GM20431 (cell line): ENCODE measurements at regions not wholly inside any gene's neighbourhood (a gene's known extent, or its start where the extent isn't known, plus 50 kb on each side); places are given as distances from the start of the nearest gene placed in this dataset.

Experiments used
- in situ Hi-C: fragments of 300-500 bp; cut with MseI, MboI; formaldehyde crosslinking; loops from one replicate; pipeline ENCODE4 v1.15.0; 2020; ENCODE audit warnings: low sequenced_read_pairs; ENCODE audit not compliant: unreplicated experiment

DNA sequence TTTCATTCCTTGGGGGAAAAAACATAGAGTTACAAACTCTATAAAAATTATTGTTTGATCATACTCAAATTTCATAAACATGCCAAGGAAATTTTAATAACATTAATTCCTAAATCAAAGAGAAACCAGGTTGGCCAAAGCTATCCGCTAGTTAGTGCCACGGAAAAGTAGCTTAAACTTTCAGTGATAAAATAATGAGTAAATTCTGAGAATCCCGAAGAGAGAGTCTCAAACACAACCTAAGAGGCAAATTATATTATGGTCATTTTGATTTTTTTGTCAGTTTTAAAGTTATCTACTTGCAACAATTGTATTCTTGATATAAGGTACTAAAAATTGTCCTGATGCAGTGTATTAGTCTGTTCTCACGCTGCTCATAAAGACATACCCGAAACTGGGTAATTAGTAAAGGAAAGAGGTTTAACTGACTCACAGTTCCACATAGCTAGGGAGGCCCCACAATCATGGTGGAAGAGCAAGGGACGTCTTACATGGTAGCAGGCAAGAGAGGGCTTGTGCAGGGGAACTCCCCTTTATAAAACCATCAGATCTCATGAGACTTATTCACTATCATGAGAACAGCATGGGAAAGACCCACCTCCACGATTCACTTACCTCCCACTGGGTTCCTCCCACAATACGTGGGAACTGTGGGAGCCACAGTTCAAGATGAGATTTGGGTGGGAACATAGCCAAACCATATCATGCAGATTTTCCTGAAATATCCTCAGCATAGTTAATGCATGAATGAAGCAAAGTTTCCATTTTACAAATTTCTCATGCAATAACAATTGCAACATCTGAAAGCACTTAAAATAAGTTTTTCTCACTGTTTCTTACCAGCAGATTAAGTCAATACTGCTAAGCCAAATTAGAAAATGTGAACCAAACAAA, 205.9 kb upstream of the STK17B start:
- in situ Hi-C loops, result no loop called here

DNA sequence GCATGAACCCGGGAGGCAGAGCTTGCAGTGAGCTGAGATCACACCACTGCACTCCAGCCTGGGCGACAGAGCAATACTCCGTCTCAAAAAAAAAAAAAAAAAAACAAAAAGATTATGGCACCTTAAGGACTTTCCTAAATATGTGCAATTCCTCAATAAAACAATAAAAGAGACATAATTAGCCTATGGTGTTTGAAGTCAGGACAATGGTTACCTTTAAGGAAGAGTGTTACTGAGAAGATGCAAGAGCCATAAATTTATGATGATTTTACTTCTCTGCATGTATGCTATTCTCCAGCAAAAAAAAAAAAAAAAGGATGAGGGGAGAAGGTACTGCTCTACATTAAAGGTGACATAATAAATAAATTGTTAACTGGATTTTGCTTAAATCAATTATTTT, 208.2 kb upstream of the STK17B start:
- in situ Hi-C loops, result no loop called here

DNA sequence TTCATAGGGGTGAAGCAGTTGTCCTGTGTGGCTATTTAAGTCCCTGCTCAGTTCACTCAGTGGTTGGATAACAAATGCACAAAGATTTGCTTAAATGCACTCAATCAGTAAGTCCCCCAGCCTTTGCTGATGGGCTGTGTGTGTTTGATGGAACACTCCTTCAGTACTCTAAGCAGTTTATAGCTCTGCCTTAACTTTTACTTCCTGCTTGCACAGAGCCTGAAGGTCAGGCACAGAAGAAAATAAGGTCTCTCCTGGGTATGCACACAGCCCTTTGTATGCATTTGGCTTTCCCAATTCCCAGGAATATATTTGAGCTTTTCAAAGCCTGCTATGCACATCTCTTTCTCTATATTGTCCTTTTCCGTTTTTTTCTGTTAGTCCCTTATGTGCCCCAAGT, 208.7 kb upstream of the STK17B start:
- in situ Hi-C loops, result no loop called here

DNA sequence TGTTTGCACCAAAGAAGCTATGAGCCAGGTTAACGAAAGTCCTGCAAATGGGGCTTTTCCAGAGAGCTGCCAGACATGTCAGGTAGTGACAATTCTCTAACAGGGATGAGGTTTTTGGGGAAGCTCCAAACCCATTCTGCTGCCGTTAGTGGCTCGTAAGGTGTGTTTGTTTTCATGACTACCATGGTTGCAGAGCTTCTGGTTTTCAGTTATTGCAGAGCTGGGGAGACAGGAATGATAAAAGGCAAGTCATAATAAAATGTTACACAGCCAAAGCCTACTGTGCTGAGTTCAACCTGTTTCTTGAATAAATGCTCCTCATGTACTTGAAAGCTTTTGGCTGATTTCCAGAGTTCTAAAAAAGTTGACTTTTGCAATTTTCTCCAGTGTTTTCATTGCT, 209.2 kb upstream of the STK17B start:
- in situ Hi-C loops, result no loop called here

DNA sequence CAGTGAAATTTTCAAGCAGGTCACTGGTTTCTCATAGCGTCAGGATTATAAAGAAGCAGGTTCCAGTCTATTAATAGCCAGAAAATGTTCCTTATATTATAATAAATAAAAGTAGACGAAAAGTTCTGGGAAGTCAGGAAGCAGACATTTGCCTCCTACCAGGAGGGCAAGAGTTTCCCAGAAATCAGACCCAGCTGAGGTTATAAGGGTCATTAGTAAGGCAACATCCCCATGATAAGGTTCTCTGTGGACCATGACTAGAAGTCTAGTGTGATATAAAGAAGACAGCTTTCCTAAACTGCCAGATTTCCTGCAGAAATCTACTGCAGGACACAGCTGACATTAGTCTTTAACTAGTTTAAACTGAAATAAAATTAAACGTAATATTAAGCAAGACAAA, 210.1 kb upstream of the STK17B start:
- in situ Hi-C loops, result no loop called here

DNA sequence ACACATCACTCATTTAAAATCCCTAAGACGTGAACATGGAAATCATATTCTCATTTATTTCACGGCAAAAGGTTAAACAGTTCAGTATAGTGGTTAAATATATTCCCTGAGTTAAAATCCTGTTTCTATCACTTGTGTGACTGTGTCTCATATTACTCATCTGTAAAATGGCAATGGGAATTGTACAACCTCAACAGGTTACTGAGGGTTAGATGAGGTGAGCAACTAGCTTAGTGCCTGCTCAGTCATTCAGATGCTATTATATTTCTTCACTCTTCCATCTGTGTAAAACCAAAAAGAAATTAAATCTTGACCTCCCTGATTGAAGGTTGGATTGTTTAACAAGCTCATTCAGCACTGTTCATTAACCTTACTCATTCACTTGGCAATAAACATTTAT, 212.4 kb upstream of the STK17B start:
- in situ Hi-C loops, result no loop called here

DNA sequence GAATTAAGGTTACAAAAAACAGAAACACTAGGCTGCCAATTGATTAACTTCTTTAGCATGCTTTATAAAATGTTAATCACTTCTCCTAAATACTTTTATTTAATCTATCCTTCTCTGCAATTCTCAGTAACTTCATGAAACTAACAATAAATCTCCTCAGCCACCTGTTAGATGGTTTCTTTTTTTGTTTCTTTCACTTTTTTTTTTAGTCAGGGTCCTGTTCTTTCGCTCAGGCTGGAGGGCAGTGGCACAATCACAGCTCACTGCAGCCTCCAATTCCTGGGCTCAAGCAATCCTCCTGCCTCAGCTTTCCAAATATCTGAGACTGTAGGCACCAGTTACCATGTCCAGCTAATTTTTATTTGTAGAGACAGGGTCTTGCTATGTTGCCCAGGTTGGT, 213.4 kb upstream of the STK17B start:
- in situ Hi-C loops, result no loop called here

DNA sequence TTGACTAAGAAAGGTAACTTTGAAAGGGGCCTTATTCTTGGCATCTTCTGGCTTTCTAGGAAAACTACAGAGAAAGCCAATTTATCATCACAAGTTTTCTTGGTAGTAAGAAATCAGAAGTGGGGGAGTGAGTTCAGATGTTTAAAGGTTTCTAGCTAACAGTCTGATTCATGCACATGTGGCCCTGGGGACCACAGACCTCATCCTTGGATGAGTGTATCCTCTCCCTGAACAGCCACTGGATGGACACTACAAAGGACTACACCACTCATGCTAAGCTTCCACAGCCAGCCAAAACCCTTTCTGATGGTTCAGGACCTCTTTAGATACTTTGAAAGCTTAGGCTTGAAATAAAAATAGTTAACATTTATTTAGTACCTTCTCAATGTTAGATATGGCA, 218.3 kb upstream of the STK17B start:
- in situ Hi-C loops, result no loop called here

DNA sequence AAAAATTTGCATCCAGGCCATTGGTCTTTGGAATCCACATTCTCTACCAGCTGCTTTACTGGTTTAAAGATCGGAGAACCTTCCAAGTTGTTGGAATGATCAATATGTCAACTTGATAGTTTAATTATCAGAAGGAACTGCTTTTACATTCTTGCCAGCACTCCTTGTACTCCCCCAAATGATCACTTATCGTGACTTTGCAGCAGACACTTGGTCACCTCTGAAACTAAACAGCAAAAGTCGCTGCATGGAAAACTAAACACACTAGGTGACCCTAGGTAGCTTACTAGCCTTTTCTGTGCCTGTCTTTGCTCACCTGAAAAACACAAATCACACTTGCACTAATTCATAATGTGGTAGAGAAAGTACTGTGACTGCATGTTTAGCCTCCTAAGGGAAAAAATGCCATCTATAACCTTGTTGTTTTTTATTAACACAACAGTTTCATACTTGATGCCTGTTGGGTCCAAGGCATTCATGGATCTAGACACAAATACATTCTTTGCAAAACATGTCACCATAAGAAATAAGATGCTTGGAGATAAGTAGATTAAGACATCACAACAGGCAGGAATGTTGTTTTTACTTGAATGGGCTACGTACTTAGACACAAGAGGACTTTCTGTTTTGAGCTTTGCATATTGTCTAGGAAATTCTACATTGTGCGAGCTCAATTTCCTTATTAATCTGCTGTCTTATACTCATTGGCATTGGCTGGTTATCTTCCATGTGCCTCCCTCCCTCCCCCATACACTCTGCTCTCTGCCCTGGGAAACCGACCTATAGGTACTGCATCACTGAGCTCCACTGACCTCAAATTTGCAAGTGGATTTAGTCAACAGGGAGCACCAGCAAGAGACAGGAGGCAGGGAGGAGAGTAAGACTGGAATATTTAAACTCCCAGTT, 219.1 kb upstream of the STK17B start:
- in situ Hi-C loops, result no loop called here

DNA sequence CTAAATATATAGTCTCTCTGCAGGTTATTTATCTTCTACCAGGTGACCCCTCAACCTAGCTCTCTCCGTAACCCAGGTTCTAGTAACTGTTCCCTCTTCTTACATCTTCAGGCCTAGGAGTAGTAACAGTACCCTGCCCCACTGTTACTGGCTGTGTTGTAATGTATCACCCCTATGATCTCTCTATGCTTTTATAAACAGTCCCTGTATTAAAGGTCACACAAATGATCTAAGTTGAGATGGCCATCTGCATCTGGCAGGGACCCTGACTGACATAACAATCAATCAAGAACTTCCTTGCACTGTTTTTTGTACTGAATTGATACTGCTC, 219.7 kb upstream of the STK17B start:
- in situ Hi-C loops, result no loop called here

DNA sequence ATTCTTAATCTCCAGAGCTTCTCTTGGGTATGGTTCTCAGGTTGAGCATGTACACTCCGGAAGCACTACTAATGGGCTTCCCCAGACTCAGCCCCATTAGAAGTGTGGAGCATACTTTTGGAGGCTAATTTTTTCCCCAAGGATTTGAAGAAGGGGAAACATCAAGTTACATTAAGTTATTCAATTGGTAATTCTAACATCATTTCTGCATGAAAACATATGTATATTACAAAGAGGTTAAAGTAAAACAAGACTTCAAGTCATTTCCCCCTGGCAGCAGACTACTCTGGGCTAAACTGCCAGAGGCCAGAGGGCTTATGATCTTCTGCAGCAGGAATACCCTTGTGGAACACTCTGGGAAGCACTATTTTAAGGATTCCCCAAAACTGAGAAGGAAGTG, 227.7 kb upstream of the STK17B start:
- in situ Hi-C loops, result no loop called here

DNA sequence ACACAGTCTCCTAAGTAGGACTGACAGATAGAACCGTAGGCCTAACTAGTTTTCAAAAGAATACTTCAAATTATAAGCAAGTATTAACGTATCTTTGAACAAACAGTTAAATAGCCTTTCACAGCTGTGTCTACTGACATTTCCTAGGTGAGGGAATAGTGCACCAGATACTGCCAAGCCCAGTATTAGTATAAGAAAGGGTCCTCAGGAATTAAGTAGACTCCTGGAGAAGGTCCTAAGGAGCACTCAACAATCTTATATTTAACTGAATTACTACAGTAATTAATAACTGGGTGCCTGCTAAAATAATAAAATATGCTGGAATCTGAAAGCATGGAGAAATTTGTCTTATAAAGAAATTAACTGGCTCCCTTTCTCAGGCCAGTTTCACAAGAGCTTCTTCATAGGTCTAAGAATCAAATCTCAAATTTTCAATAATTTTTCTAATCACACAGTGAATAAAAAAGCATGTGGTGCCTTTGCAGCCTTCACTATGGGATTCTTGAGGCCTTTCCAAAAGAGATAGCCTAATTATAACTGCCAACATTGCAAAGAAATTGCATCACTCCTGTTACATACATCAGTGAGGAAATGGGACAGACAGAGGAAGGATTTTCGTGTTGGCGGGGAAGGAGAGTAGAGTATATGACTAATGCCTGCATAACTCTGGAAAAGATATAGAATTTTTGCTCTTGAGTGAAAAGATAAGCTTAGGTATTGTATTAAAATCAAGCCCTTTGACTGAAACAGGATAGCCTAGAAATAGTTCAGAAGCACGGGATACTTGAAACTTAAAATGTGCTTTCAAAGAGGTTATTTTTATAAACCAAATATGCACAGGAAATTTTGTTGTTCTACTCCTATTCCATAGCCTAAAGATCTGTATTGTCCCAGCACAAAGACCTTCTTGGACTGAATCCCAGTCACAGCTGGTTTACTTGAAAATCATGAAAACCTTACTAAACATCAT, 228.6 kb upstream of the STK17B start:
- in situ Hi-C loops, result no loop called here

DNA sequence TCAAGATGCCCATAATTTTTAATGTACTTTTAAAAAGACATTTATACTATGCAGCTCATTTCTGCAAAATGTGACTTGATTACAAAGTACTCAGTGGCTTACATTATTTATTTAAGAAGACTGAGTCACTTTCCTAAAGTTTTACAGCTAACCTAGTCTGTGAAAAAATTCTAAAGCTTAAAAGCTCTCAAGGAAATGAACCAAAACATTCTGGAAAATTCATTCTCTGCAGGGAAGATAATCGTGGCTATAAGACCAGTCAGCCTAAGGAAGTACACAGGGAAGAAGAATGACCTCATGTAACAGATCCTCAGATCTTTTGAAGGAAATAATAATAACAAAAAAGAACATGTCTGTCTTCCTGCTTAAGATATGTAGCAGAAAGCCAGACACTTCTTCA, 232.1 kb upstream of the STK17B start:
- in situ Hi-C loops, result no loop called here

DNA sequence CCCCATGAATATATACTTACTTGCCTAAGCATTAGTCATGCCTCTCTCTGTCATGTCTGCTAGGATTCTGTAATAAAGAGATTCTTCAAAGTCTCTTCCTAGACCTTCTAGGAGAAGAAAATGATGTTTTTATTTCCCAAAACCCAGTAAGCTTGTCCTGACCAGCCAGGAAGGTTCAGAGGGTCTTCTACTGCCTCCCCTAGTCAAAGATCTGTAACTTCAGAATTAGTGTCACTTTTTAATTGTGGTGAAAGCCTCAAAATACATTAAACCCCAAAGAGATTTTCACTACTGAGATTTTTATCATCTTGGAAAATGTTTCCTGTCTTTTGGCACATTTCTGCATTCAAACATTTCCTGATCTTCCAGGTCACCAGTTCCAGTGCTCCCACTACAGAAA, 232.9 kb upstream of the STK17B start:
- in situ Hi-C loops, result no loop called here

DNA sequence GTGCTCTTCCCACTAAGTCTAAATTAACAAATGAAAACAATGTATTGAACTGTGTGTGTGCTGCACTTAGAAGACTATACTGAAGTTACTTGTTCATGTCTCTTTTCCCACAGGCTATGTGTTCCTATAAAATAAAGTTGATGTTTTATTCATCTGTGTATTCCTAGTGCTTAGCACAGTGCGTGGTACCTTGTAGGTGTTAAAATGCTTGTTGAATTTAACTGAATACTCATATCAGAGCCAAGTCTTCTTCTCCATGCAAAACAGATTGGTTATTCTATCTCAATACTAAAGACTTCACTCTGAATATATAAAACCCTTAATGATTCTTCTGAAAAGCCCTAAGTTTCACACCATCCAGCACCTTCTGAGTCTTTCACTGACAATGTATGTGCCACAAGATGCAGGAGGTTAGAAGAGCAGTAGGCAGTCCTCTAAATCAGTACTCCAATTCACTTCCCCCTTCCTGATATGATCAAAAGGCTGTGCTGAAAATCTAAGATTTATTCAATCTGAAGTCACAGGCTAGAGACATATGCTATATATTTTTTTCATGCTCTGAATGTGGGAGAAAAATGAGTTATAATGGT, 231.7 kb upstream of the CCDC150 start:
- in situ Hi-C loops, result no loop called here

DNA sequence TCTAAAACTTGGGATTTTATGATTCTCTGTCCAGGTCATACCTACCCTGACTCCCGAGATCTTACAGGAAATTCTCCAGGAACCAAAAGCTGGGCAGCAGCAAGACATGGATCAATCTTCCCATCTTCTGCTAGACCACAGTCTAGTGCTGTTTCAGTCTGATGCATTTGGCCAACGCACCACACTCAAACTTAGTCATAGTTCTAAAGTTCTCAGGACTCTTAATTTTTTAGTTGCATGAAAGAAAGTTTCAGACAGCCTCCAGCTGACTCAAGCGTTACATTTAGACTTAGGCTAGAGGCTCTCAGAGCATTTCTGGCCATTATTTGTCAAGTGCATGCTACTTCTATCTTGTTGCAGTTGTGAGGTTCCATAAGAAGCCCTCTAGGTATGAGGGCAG, 230.1 kb upstream of the CCDC150 start:
- in situ Hi-C loops, result no loop called here

DNA sequence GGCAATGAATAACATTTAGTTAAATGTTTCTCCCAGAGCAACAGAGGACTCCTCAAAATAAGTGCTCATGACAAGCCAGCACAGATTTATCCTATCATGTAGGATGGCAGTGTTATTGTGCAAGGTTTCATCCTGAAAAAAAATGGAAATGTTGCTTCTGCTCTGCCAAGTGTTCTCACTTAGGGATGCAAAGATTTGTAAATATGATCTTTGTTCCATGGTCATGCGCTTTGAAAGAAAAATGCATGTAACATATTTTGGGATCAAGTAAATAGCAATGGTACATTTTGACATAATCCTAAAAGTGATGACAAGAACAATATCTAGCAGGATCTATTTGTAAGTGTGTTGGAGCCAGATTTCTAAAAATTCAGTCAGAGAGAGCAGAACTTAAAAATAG, 229.5 kb upstream of the CCDC150 start:
- in situ Hi-C loops, result no loop called here

DNA sequence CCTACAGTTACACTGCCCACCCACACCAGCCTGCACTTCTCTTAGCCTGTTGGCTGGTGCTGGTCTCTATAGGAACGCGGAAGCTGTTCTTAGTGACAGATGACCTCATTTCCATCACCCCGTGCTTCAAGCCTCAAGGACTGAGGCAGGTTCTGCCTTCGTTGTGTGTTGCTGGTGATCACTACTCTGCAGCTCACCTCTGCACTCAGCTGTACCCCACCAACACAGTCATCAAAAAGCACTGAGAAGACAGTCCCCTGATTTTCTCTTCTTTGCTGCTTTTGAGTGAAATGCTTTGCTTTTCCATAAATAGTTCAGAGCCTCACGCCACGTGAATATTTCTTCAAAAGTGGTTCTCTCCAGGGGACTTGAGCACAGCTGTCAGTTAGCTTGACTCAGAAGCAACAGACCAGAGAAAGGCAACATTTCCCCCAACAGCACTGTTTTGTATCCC, 225.7 kb upstream of the CCDC150 start:
- in situ Hi-C loops, result no loop called here

DNA sequence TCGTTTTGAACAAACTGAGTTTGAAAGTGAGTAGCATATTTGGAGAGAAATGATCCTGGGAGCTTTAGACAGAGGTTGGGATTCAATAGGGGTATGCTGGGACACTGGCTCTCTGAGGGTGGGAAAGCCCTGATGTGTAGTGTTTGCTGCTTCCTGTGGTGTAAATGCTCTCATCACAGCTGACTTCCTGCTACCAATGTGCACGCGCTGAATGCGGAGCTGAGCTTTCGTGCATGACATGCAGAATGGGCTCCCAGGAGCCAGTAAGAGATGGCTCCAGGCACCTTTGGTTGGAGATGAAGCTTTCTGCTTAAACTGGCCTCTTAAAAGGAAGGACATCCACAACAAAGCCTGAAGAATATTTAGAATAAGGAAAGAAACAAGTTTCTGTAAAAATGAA, 224.1 kb upstream of the CCDC150 start:
- in situ Hi-C loops, result no loop called here

DNA sequence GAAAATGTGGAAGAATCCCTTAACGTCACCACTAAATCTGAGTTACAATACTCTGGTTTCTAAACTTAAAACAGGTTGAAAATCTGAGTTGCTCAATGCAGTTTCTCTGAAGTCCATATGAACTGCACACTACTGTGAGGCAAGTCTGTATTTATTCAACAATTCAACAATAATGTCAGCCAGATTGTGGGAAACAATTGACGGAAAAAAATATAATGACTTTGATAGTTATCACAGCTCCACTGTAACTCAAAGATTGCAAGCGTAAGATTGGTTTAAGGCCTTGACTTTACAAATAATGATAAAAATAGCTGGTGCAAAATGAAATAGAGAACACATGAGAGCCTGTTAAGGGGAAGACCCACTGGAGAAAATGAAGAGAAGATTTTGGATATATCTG, 219.4 kb upstream of the CCDC150 start:
- in situ Hi-C loops, result no loop called here
